A549 (cell line): ENCODE measurements at regions not wholly inside any gene's neighbourhood (a gene's known extent, or its start where the extent isn't known, plus 50 kb on each side); places are given as distances from the start of the nearest gene placed in this dataset.

ENCODE experiments used
- ATAC-seq, 2 experiments: fragments of 200-7000 bp in 1 of 2; fragments of >200 bp in 1 of 2; cut with Nextera tagmentation in 1 of 2; cut with Tn5 transposase in 1 of 2; 3 replicates each; pipeline versions ENCODE4 v1.8.0 to v1.9.1; 2018 to 2020; ENCODE audit warnings: mild to moderate bottlenecking in 1 of 2, moderate library complexity in 1 of 2
- CTCF ChIA-PET: fragments of 300-600 bp; sonication (Branson Sonifier 250); formaldehyde crosslinking; extraction: SDS; loops from one replicate; lab custom pipeline; 2021; ENCODE audit warnings: antibody characterized with exemption, inconsistent platforms; lab: Yijun Ruan, JAX
- POLR2A ChIA-PET: fragments of 350-600 bp; formaldehyde crosslinking; extraction: SDS; loops from one replicate; lab custom pipeline; 2021; ENCODE audit warnings: antibody characterized with exemption, inconsistent platforms; lab: Yijun Ruan, JAX
- DNase-seq, 2 experiments: peaks; one replicate each; pipeline versions ENCODE4 v3.0.0 to v3.0.0-alpha.2; 2011 to 2016; ENCODE audit warnings: low read depth in 1 of 2, low spot score in 1 of 2
- FAIRE-seq: peaks from 2 replicates; lab custom pipeline; 2011; peaks lifted over from hg19 to GRCh38; lab: Jason Lieb, UNC
- H3K27ac ChIP-seq, 2 experiments: fragments of >200 bp; sonication (Bioruptor Twin); formaldehyde crosslinking; 3 replicates each; pipeline ENCODE4 v1.5.1; 2016 to 2017
- H3K4me1 ChIP-seq: fragments of >200 bp; sonication (Bioruptor Twin); formaldehyde crosslinking; 3 replicates; pipeline ENCODE4 v1.6.1; 2016
- H3K4me2 ChIP-seq: fragments of >200 bp; sonication (Bioruptor Twin); formaldehyde crosslinking; 3 replicates; pipeline ENCODE4 v1.6.1; 2016
- H3K4me3 ChIP-seq: fragments of >200 bp; sonication (Bioruptor Twin); formaldehyde crosslinking; 3 replicates; pipeline ENCODE4 v1.5.1; 2016
- H3K9me3 ChIP-seq: fragments of >200 bp; sonication (Bioruptor Twin); formaldehyde crosslinking; 3 replicates; pipeline ENCODE4 v1.6.1; 2016
- ATOH8 ChIP-seq: fragments of 250-450 bp; sonication (Bioruptor Pico); IDR thresholded peaks from 2 replicates; pipeline ENCODE4 v1.5.0; 2020; ENCODE audit warnings: low read depth, mild to moderate bottlenecking, moderate library complexity
- BHLHE40 ChIP-seq: IDR thresholded peaks from 2 replicates; pipeline ENCODE4 v1.6.1; 2012; ENCODE audit warnings: low read depth, low read length, inconsistent platforms
- CBX8 ChIP-seq: fragments of 200-600 bp; sonication (generic); IDR thresholded peaks from 2 replicates; pipeline ENCODE4 v1.6.1; 2016
- CTCF ChIP-seq: fragments of >200 bp; sonication (Bioruptor Twin); formaldehyde crosslinking; IDR thresholded peaks from 3 replicates; pipeline ENCODE4 v1.5.1; 2016
- EHMT2 ChIP-seq: fragments of 200-600 bp; sonication (generic); IDR thresholded peaks from 2 replicates; pipeline ENCODE4 v1.6.1; 2016; ENCODE audit warnings: antibody characterized with exemption, low read depth, mild to moderate bottlenecking, moderate library complexity
- EP300 ChIP-seq, 2 experiments: fragments of >200 bp; sonication (Bioruptor Twin); formaldehyde crosslinking; IDR thresholded peaks; 2 replicates in 1 of 2; 3 replicates in 1 of 2; pipeline ENCODE4 v1.6.1; 2016 to 2017
- ESRRA ChIP-seq: fragments of 150-350 bp; IDR thresholded peaks from 2 replicates; pipeline ENCODE4 v1.6.1; 2014; ENCODE audit warnings: mild to moderate bottlenecking, low read length, borderline replicate concordance
- HES2 ChIP-seq: fragments of >200 bp; sonication (Bioruptor Twin); formaldehyde crosslinking; IDR thresholded peaks from 2 replicates; pipeline ENCODE4 v1.6.1; 2016
- HEYL ChIP-seq: fragments of 250-450 bp; sonication (Bioruptor Pico); IDR thresholded peaks from 2 replicates; pipeline ENCODE4 v1.8.0; 2021; ENCODE audit warnings: mild to moderate bottlenecking, moderate library complexity
- HOXA7 ChIP-seq: fragments of 250-450 bp; sonication (Bioruptor Pico); IDR thresholded peaks from 2 replicates; pipeline ENCODE4 v1.5.0; 2020; ENCODE audit warnings: mild to moderate bottlenecking, moderate library complexity
- HOXB13 ChIP-seq: fragments of 250-450 bp; sonication (Bioruptor Pico); IDR thresholded peaks from 2 replicates; pipeline ENCODE4 v1.5.0; 2020; ENCODE audit warnings: low read depth, mild to moderate bottlenecking, moderate library complexity
- HOXB5 ChIP-seq: fragments of 250-450 bp; sonication (Bioruptor Pico); IDR thresholded peaks from 2 replicates; pipeline ENCODE4 v1.5.0; 2020; ENCODE audit warnings: mild to moderate bottlenecking, moderate library complexity
- JUN ChIP-seq, 2 experiments: fragments of >200 bp; sonication (Bioruptor Twin); formaldehyde crosslinking; IDR thresholded peaks; 2 replicates in 1 of 2; 3 replicates in 1 of 2; pipeline ENCODE4 v1.6.1; 2016 to 2017
- KDM1A ChIP-seq: fragments of 200-600 bp; sonication (generic); IDR thresholded peaks from 2 replicates; pipeline ENCODE4 v1.6.1; 2016; ENCODE audit warnings: low read depth, mild to moderate bottlenecking
- KDM5A ChIP-seq: fragments of 200-600 bp; sonication (generic); IDR thresholded peaks from 2 replicates; pipeline ENCODE4 v1.6.1; 2016; ENCODE audit warnings: antibody characterized with exemption, mild to moderate bottlenecking
- MAFK ChIP-seq: fragments of 450-650 bp; IDR thresholded peaks from 2 replicates; pipeline ENCODE4 v1.6.1; 2014; ENCODE audit not compliant: partially characterized antibody
- MAZ ChIP-seq: fragments of 150-350 bp; IDR thresholded peaks from 2 replicates; pipeline ENCODE4 v1.6.1; 2014; ENCODE audit warnings: antibody characterized with exemption, low read depth, low read length, borderline replicate concordance
- PBX3 ChIP-seq: IDR thresholded peaks from 2 replicates; pipeline ENCODE4 v1.6.1; 2012
- PHF8 ChIP-seq: fragments of 200-600 bp; sonication (generic); IDR thresholded peaks from 2 replicates; pipeline ENCODE4 v1.6.1; 2016; ENCODE audit warnings: low read depth, mild to moderate bottlenecking, antibody characterized with exemption, moderate library complexity, borderline replicate concordance
- RFX5 ChIP-seq: fragments of 450-650 bp; IDR thresholded peaks from 2 replicates; pipeline ENCODE4 v1.7.1; 2014; ENCODE audit warnings: antibody characterized with exemption, mild to moderate bottlenecking, moderate library complexity
- RNF2 ChIP-seq: fragments of 200-600 bp; sonication (generic); IDR thresholded peaks from 2 replicates; pipeline ENCODE4 v1.6.1; 2016; ENCODE audit warnings: low read depth, mild to moderate bottlenecking, antibody characterized with exemption, moderate library complexity, borderline replicate concordance
- SMC3 ChIP-seq: fragments of >200 bp; sonication (Bioruptor Twin); formaldehyde crosslinking; IDR thresholded peaks from 3 replicates; pipeline ENCODE4 v1.6.1; 2018; ENCODE audit warnings: inconsistent platforms
- TFCP2L1 ChIP-seq: fragments of 250-450 bp; sonication (Bioruptor Pico); IDR thresholded peaks from 2 replicates; pipeline ENCODE4 v1.5.0; 2021; ENCODE audit warnings: mild to moderate bottlenecking
- ZNF302 ChIP-seq: fragments of 250-450 bp; sonication (Bioruptor Pico); IDR thresholded peaks from 2 replicates; pipeline ENCODE4 v1.9.0; 2021; ENCODE audit warnings: inconsistent platforms, mild to moderate bottlenecking, moderate library complexity
- ZSCAN20 ChIP-seq: fragments of 250-450 bp; sonication (Bioruptor Pico); IDR thresholded peaks from 2 replicates; pipeline ENCODE4 v1.8.0; 2022; ENCODE audit warnings: mild to moderate bottlenecking, moderate library complexity
- WGBS: methylation state at CpG from one replicate; pipeline ENCODE4 v1.1.6; 2017; ENCODE audit errors: missing lambda C conversion rate; 5-methylcytosine and 5-hydroxymethylcytosine counted together

- H3K4me1 ChIP-seq = no peaks in the 10 kb centered on the region
- ATAC-seq = no peak
- ChIA-PET POLR2A (no interaction called here), CTCF (interaction anchor here (0.6 kb wide), 1 partner anchor 1193 kb away, joined by 3 read pairs; no protein-coding TSS in a partner anchor)
- H3K4me3 ChIP-seq = no peak overlapping the region
- no peak overlapping the region for H3K4me2 ChIP-seq
- TF ChIP-seq MAZ = no peak
- TF ChIP-seq RFX5 = no peak
- no peak for TF ChIP-seq HEYL
- TF ChIP-seq HOXB13 (CRISPR knock-in tag) = no peak
- TF ChIP-seq TFCP2L1 (CRISPR knock-in tag) = no peak
- TF ChIP-seq PHF8 = no peak
- FAIRE-seq = no peak
- no peak overlapping the region for H3K27ac ChIP-seq
- 89% methylated on average over 2 of the region's 2 CpGs for WGBS
- DNase-seq = no peak
- 0 out of 3 replicates have a peak, but pooled peaks cover 6% of the 10 kb centered on the region for H3K9me3 ChIP-seq
Observed at GRCh38 chr3:109887293-109887692, 549.9 kb upstream of the DPPA4 start.

GRCh38 chr3:109888026-109888425 lies 550.7 kb upstream of the DPPA4 start:
- no peak overlapping the region for H3K4me2 ChIP-seq
- ChIA-PET POLR2A (no interaction called here), CTCF (no interaction called here)
- no peak for ATAC-seq
- H3K27ac ChIP-seq = no peak overlapping the region
- no peak for FAIRE-seq
- H3K9me3 ChIP-seq = 0 out of 3 replicates have a peak, but pooled peaks cover 6% of the 10 kb centered on the region
- H3K4me3 ChIP-seq = no peak overlapping the region
- H3K4me1 ChIP-seq = no peaks in the 10 kb centered on the region
- no peak for DNase-seq
- TF ChIP-seq PBX3 = no peak
- no peak for TF ChIP-seq EP300 (IDR thresholded peaks at IDR 0.05)

GRCh38 chr3:109897734-109898133 lies 560.4 kb upstream of the DPPA4 start:
- no peak for DNase-seq
- Histone ChIP-seq H3K4me3 (no peak overlapping the region), H3K9me3 (no peaks in the 10 kb centered on the region), H3K27ac (no peak overlapping the region), H3K4me2 (no peak overlapping the region; the same call in 2 of the 3 replicates), H3K4me1 (no peaks in the 10 kb centered on the region)
- ChIA-PET POLR2A (no interaction called here), CTCF (no interaction called here)
- FAIRE-seq = no peak
- TF ChIP-seq TFCP2L1 (CRISPR knock-in tag) = no peak
- no peak for TF ChIP-seq HES2
- no peak for TF ChIP-seq SMC3
- TF ChIP-seq EP300 (IDR thresholded peaks at IDR 0.05) = no peak
- TF ChIP-seq ATOH8 (CRISPR knock-in tag) = no peak
- no peak for TF ChIP-seq JUN (IDR thresholded peaks at IDR 0.05)
- TF ChIP-seq BHLHE40 = no peak
- no peak for TF ChIP-seq CTCF
- TF ChIP-seq EHMT2 = no peak
- no peak for TF ChIP-seq ZSCAN20 (CRISPR knock-in tag)
- TF ChIP-seq ZNF302 (CRISPR knock-in tag) = no peak
- no peak for TF ChIP-seq MAFK
- TF ChIP-seq HOXB13 (CRISPR knock-in tag) = no peak
- no peak for TF ChIP-seq ESRRA
- no peak for TF ChIP-seq HOXB5 (CRISPR knock-in tag)
- no peak for TF ChIP-seq CBX8
- no peak for TF ChIP-seq KDM5A
- TF ChIP-seq RNF2 = no peak
- TF ChIP-seq KDM1A = no peak
- TF ChIP-seq HOXA7 (CRISPR knock-in tag) = no peak
- no peak for ATAC-seq
- WGBS = 18% methylated on average over 1 of the region's 1 CpG
